Testis (tissue), 2 donors: ENCODE measurements at regions not wholly inside any gene's neighbourhood (a gene's known extent, or its start where the extent isn't known, plus 50 kb on each side); places are given as distances from the start of the nearest gene placed in this dataset.
"Not testable (repeated sequence)": the region's sequence is repeated elsewhere in the genome, so short reads cannot be mapped to it uniquely, and the experiment has no call there.

Experiments
- DNase-seq: peaks from one replicate; pipeline ENCODE4 v3.0.0-alpha.2; 2019
- H3K27ac ChIP-seq, 2 donors: fragments of 200-600 bp; sonication (generic); one replicate each; pipeline ENCODE4 v1.5.1; 2019
- H3K27me3 ChIP-seq: fragments of 200-600 bp; sonication (generic); one replicate; pipeline ENCODE4 v1.5.1; 2019
- H3K36me3 ChIP-seq: fragments of 200-600 bp; sonication (generic); one replicate; pipeline ENCODE4 v1.5.1; 2017; ENCODE audit warnings: low read depth; ENCODE audit errors: missing control alignments
- H3K4me1 ChIP-seq: fragments of 200-600 bp; sonication (generic); one replicate; pipeline ENCODE4 v1.5.1; 2019
- H3K4me3 ChIP-seq, 2 donors: fragments of 200-600 bp; sonication (generic); one replicate each; pipeline ENCODE4 v1.5.1; 2017 to 2019
- H3K9me3 ChIP-seq: fragments of 200-600 bp; sonication (generic); one replicate; pipeline ENCODE4 v1.5.1; 2017
- POLR2A ChIP-seq: fragments of 450-650 bp; IDR thresholded peaks from one replicate; pipeline ENCODE4 v1.6.1; 2017; ENCODE audit warnings: antibody characterized with exemption, mild to moderate bottlenecking, moderate library complexity
- WGBS, 2 donors: methylation state at CpG; one replicate each; pipeline ENCODE4 v1.1.5; 2018; 5-methylcytosine and 5-hydroxymethylcytosine counted together
- intact Hi-C: fragments of 100-400 bp; cut with DNase I; formaldehyde crosslinking; loops from one replicate; pipeline ENCODE4 v1.15.1; 2023; ENCODE audit warnings: low total_unique reads
- TF ChIP-seq, protein P1 (sequence below), 3 experiments: fragments of 450-650 bp in 2 of 3; fragments of 200-600 bp in 1 of 3; sonication (generic) in 1 of 3; IDR thresholded peaks; one replicate each; pipeline ENCODE4 v1.5.1; 2016 to 2019; ENCODE audit warnings: antibody characterized with exemption in 3 of 3, mild to moderate bottlenecking in 2 of 3, moderate library complexity in 1 of 3

- intact Hi-C loops, result no loop called here
- Histone ChIP-seq H3K4me1 (no peaks in the 10 kb centered on the region), H3K27me3 (no peaks in the 10 kb centered on the region), H3K36me3 (no peaks in the 10 kb centered on the region), H3K4me3 (no peak overlapping the region), H3K27ac (no peak overlapping the region), H3K9me3 (no peaks in the 10 kb centered on the region)
- 71 to 85% methylated on average over 3 of the region's 3 CpGs for WGBS, 2 donors
- no peak for TF ChIP-seq POLR2A
- TF ChIP-seq, protein P1, sequence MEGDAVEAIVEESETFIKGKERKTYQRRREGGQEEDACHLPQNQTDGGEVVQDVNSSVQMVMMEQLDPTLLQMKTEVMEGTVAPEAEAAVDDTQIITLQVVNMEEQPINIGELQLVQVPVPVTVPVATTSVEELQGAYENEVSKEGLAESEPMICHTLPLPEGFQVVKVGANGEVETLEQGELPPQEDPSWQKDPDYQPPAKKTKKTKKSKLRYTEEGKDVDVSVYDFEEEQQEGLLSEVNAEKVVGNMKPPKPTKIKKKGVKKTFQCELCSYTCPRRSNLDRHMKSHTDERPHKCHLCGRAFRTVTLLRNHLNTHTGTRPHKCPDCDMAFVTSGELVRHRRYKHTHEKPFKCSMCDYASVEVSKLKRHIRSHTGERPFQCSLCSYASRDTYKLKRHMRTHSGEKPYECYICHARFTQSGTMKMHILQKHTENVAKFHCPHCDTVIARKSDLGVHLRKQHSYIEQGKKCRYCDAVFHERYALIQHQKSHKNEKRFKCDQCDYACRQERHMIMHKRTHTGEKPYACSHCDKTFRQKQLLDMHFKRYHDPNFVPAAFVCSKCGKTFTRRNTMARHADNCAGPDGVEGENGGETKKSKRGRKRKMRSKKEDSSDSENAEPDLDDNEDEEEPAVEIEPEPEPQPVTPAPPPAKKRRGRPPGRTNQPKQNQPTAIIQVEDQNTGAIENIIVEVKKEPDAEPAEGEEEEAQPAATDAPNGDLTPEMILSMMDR (IDR thresholded peaks at IDR 0.05), result no peak
- DNase-seq, result no peak
These were observed 567.4 kb downstream of the C6orf118 start for GRCh38 chr6:164741938-164742451.

DNA sequence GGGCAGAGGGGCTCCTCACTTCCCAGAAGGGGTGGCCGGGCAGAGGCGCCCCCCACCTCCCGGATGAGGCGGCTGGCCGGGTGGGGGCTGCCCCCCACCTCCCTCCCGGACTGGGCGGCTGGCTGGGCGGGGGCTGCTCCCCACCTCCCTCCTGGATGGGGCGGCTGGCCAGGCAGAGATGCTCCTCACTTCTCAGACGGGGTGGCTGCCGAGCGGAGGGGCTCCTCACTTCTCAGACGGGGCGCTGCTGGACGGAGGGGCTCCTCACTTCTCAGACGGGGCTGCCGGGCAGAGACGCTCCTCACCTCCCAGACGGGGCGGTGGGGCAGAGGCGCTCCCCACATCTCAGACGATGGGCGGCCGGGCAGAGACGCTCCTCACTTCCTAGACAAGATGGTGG is 573.3 kb downstream of the C6orf118 start:
- H3K4me1 ChIP-seq, H3K27ac ChIP-seq, DNase-seq, H3K4me3 ChIP-seq, H3K36me3 ChIP-seq, H3K27me3 ChIP-seq, intact Hi-C loops, H3K9me3 ChIP-seq: not testable (repeated sequence)
- WGBS, 2 donors, result 71% methylated on average over 24 of the region's 25 CpGs; no CpG with 5 or more reads in 1 of the 2 donors

DNA sequence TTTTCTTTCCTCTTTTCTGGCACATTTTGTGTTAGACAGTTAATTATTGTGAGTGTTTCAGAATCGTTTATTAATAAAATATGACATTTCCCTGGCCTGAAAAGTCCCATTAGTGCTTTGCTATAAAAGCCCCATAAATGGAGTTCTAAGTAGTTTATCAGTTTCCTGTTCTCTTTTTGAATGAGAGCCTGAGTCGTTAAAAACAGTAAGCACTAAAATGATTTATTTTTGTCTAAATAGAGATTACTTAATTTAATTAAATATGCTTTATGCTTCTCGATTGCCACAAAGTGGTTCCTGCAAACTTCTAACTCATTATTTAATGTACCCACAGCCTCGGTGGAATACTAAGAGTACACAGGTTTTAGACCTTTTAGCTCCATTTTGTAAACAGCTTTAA is 577.9 kb downstream of the C6orf118 start:
- TF ChIP-seq, protein P1 (IDR thresholded peaks at IDR 0.05), result no peak
- TF ChIP-seq POLR2A, result no peak
- Histone ChIP-seq H3K27ac (no peak overlapping the region), H3K36me3 (no peaks in the 10 kb centered on the region), H3K4me3 (no peak overlapping the region), H3K4me1 (no peaks in the 10 kb centered on the region), H3K9me3 (no peaks in the 10 kb centered on the region), H3K27me3 (no peaks in the 10 kb centered on the region)
- WGBS, 2 donors, result 25 to 31% methylated on average over 4 of the region's 4 CpGs
- DNase-seq, result no peak
- intact Hi-C loops, result no loop called here

- H3K27ac ChIP-seq, result no peak overlapping the region
- DNase-seq, result no peak
- no peak overlapping the region for H3K4me3 ChIP-seq
- no peaks in the 10 kb centered on the region for H3K27me3 ChIP-seq
- TF ChIP-seq, protein P1 (IDR thresholded peaks at IDR 0.05), result no peak
- TF ChIP-seq POLR2A, result no peak
- no peaks in the 10 kb centered on the region for H3K9me3 ChIP-seq
- WGBS, 2 donors, result 49 to 75% methylated on average over 4 of the region's 4 CpGs
- no peaks in the 10 kb centered on the region for H3K4me1 ChIP-seq
- intact Hi-C loops, result no loop called here
- H3K36me3 ChIP-seq, result no peaks in the 10 kb centered on the region
These were observed 587.9 kb downstream of the C6orf118 start for GRCh38 chr6:164721460-164721859.

GRCh38 chr6:164700497-164700896 is 608.9 kb downstream of the C6orf118 start:
- H3K4me3 ChIP-seq, result no peak overlapping the region
- intact Hi-C loops, result no loop called here
- H3K4me1 ChIP-seq, result no peaks in the 10 kb centered on the region
- WGBS, 2 donors, result 85 to 88% methylated on average over 1 of the region's 1 CpG
- no peak for TF ChIP-seq POLR2A
- TF ChIP-seq, protein P1 (IDR thresholded peaks at IDR 0.05), result no peak
- H3K27ac ChIP-seq, result no peak overlapping the region
- H3K36me3 ChIP-seq, result no peaks in the 10 kb centered on the region
- H3K9me3 ChIP-seq, result no peaks in the 10 kb centered on the region
- H3K27me3 ChIP-seq, result no peaks in the 10 kb centered on the region
- no peak for DNase-seq
